ENCODE measurements at regions not wholly inside any gene's neighbourhood (a gene's known extent, or its start where the extent isn't known, plus 50 kb on each side); places are given as distances from the start of the nearest gene placed in this dataset.

- no peak for TF ChIP-seq CTCF (IDR thresholded peaks at IDR 0.05)
- TF ChIP-seq EZH2 (IDR thresholded peaks at IDR 0.05; ENCODE audit: borderline replicate concordance, insufficient read depth, low read depth, low read length, poor library complexity, severe bottlenecking): no peak
Measured at GRCh38 chr3:165895919-165896318, 58.7 kb upstream of the BCHE start.
